BLaER1 (cell line): ENCODE measurements at regions not wholly inside any gene's neighbourhood (a gene's known extent, or its start where the extent isn't known, plus 50 kb on each side); places are given as distances from the start of the nearest gene placed in this dataset.
"Not testable (repeated sequence)": the region's sequence is repeated elsewhere in the genome, so short reads cannot be mapped to it uniquely, and the experiment has no call there.

Experiments used
- H3K27ac ChIP-seq: shearing (Covaris generic); formaldehyde crosslinking; 2 replicates; pipeline ENCODE4 v1.8.1; 2022
- H3K27me3 ChIP-seq: shearing (Covaris generic); formaldehyde crosslinking; 2 replicates; pipeline ENCODE4 v1.8.1; 2022
- H3K36me3 ChIP-seq: shearing (Covaris generic); formaldehyde crosslinking; 2 replicates; pipeline ENCODE4 v1.8.1; 2022
- H3K4me1 ChIP-seq: shearing (Covaris generic); formaldehyde crosslinking; 2 replicates; pipeline ENCODE4 v1.8.1; 2022
- H3K4me2 ChIP-seq: shearing (Covaris generic); formaldehyde crosslinking; 2 replicates; pipeline ENCODE4 v1.8.1; 2022
- H3K4me3 ChIP-seq: shearing (Covaris generic); formaldehyde crosslinking; 2 replicates; pipeline ENCODE4 v1.8.1; 2022
- H3K9ac ChIP-seq: shearing (Covaris generic); formaldehyde crosslinking; 2 replicates; pipeline ENCODE4 v1.8.1; 2022
- H3K9me3 ChIP-seq: shearing (Covaris generic); formaldehyde crosslinking; 2 replicates; pipeline ENCODE4 v1.8.1; 2022
- H4K20me1 ChIP-seq: shearing (Covaris generic); formaldehyde crosslinking; 2 replicates; pipeline ENCODE4 v1.8.1; 2022
- Cebpa-rat ChIP-seq: shearing (Covaris generic); IDR thresholded peaks from 2 replicates; pipeline ENCODE4 v1.8.1; 2022

GRCh38 chr13:38452656-38453055, 103.0 kb downstream of the UFM1 start:
- Histone ChIP-seq H3K36me3 (no peaks in the 10 kb centered on the region), H3K9me3 (no peaks in the 10 kb centered on the region), H3K27me3 (no peaks in the 10 kb centered on the region), H3K9ac (no peak overlapping the region), H3K4me1 (no peaks in the 10 kb centered on the region), H4K20me1 (no peaks in the 10 kb centered on the region), H3K27ac (no peak overlapping the region), H3K4me3 (no peak overlapping the region), H3K4me2 (no peak overlapping the region)
- TF ChIP-seq Cebpa-rat = no peak

- Histone ChIP-seq H3K36me3 (no peaks in the 10 kb centered on the region), H3K4me2 (no peak overlapping the region), H3K9ac (no peak overlapping the region), H3K27me3 (no peaks in the 10 kb centered on the region), H3K9me3 (peaks cover 8% of the 10 kb centered on the region; the same call in 1 of the 2 replicates), H3K4me1 (no peaks in the 10 kb centered on the region), H3K27ac (no peak overlapping the region), H3K4me3 (no peak overlapping the region), H4K20me1 (no peaks in the 10 kb centered on the region)
- no peak for TF ChIP-seq Cebpa-rat
Measured at GRCh38 chr13:38462605-38463004, 113.0 kb downstream of the UFM1 start.

GRCh38 chr13:38463048-38463447, 113.4 kb downstream of the UFM1 start:
- Histone ChIP-seq H4K20me1 (no peaks in the 10 kb centered on the region), H3K4me1 (no peaks in the 10 kb centered on the region), H3K4me3 (no peak overlapping the region), H3K4me2 (no peak overlapping the region), H3K9ac (no peak overlapping the region), H3K36me3 (no peaks in the 10 kb centered on the region), H3K27ac (no peak overlapping the region), H3K9me3 (peaks cover 8% of the 10 kb centered on the region; the same call in 1 of the 2 replicates), H3K27me3 (no peaks in the 10 kb centered on the region)
- TF ChIP-seq Cebpa-rat = no peak

GRCh38 chr13:38472411-38472810, 122.8 kb downstream of the UFM1 start:
- not testable (repeated sequence) for H3K9ac ChIP-seq, H3K9me3 ChIP-seq, H3K4me3 ChIP-seq, H3K4me2 ChIP-seq, H4K20me1 ChIP-seq, H3K36me3 ChIP-seq, H3K4me1 ChIP-seq, H3K27me3 ChIP-seq, H3K27ac ChIP-seq

GRCh38 chr13:38473305-38473704, 123.7 kb downstream of the UFM1 start:
- Histone ChIP-seq H3K4me1 (no peaks in the 10 kb centered on the region), H4K20me1 (no peaks in the 10 kb centered on the region), H3K4me2 (no peak overlapping the region), H3K9ac (no peak overlapping the region), H3K27me3 (no peaks in the 10 kb centered on the region), H3K36me3 (no peaks in the 10 kb centered on the region), H3K9me3 (no peaks in the 10 kb centered on the region), H3K27ac (no peak overlapping the region), H3K4me3 (no peak overlapping the region)
- 0 out of 2 replicates have a peak, but pooled peaks have one; percentile 19 for TF ChIP-seq Cebpa-rat

- H3K4me1 ChIP-seq = no peaks in the 10 kb centered on the region
- H3K27ac ChIP-seq = no peak overlapping the region
- no peak overlapping the region for H3K9ac ChIP-seq
- no peak overlapping the region for H3K4me3 ChIP-seq
- no peaks in the 10 kb centered on the region for H3K27me3 ChIP-seq
- no peaks in the 10 kb centered on the region for H4K20me1 ChIP-seq
- H3K36me3 ChIP-seq = no peaks in the 10 kb centered on the region
- TF ChIP-seq Cebpa-rat = no peak
- no peak overlapping the region for H3K4me2 ChIP-seq
- no peaks in the 10 kb centered on the region for H3K9me3 ChIP-seq
Measured at GRCh38 chr13:38477676-38478075, 128.0 kb downstream of the UFM1 start.

- Histone ChIP-seq H3K9me3 (no peaks in the 10 kb centered on the region), H3K27me3 (no peaks in the 10 kb centered on the region), H3K4me2 (no peak overlapping the region), H3K36me3 (no peaks in the 10 kb centered on the region), H3K27ac (no peak overlapping the region), H3K4me1 (no peaks in the 10 kb centered on the region), H3K4me3 (no peak overlapping the region), H3K9ac (no peak overlapping the region), H4K20me1 (no peaks in the 10 kb centered on the region)
- no peak for TF ChIP-seq Cebpa-rat
Measured at GRCh38 chr13:38483623-38484022, 134.0 kb downstream of the UFM1 start.

GRCh38 chr13:38490657-38491056, 141.0 kb downstream of the UFM1 start:
- Histone ChIP-seq H3K4me3 (no peak overlapping the region), H3K9ac (no peak overlapping the region), H3K4me2 (no peak overlapping the region), H3K36me3 (no peaks in the 10 kb centered on the region), H4K20me1 (no peaks in the 10 kb centered on the region), H3K9me3 (no peaks in the 10 kb centered on the region), H3K4me1 (no peaks in the 10 kb centered on the region), H3K27me3 (no peaks in the 10 kb centered on the region), H3K27ac (no peak overlapping the region)
- TF ChIP-seq Cebpa-rat = no peak

GRCh38 chr13:38494445-38494844, 144.8 kb downstream of the UFM1 start:
- Histone ChIP-seq H3K4me1 (no peaks in the 10 kb centered on the region), H3K27me3 (no peaks in the 10 kb centered on the region), H3K4me3 (no peak overlapping the region), H3K9ac (no peak overlapping the region), H4K20me1 (no peaks in the 10 kb centered on the region), H3K4me2 (no peak overlapping the region), H3K9me3 (peaks cover 10% of the 10 kb centered on the region), H3K36me3 (no peaks in the 10 kb centered on the region), H3K27ac (no peak overlapping the region)
- TF ChIP-seq Cebpa-rat = no peak

- no peaks in the 10 kb centered on the region for H3K27me3 ChIP-seq
- H3K9ac ChIP-seq = no peak overlapping the region
- H3K4me2 ChIP-seq = no peak overlapping the region
- H4K20me1 ChIP-seq = no peaks in the 10 kb centered on the region
- no peaks in the 10 kb centered on the region for H3K4me1 ChIP-seq
- no peak overlapping the region for H3K27ac ChIP-seq
- H3K9me3 ChIP-seq = peaks cover 10% of the 10 kb centered on the region
- H3K36me3 ChIP-seq = no peaks in the 10 kb centered on the region
- TF ChIP-seq Cebpa-rat = no peak
- H3K4me3 ChIP-seq = no peak overlapping the region
Measured at GRCh38 chr13:38496917-38497316, 147.3 kb downstream of the UFM1 start.

- Histone ChIP-seq H3K27ac (no peak overlapping the region), H3K9me3 (peaks cover 10% of the 10 kb centered on the region), H3K4me1 (no peaks in the 10 kb centered on the region), H3K36me3 (no peaks in the 10 kb centered on the region), H3K4me2 (no peak overlapping the region), H3K27me3 (no peaks in the 10 kb centered on the region), H3K9ac (no peak overlapping the region), H3K4me3 (no peak overlapping the region), H4K20me1 (no peaks in the 10 kb centered on the region)
- no peak for TF ChIP-seq Cebpa-rat
Measured at GRCh38 chr13:38498271-38498670, 148.6 kb downstream of the UFM1 start.
